ENCODE measurements at regions not wholly inside any gene's neighbourhood (a gene's known extent, or its start where the extent isn't known, plus 50 kb on each side); places are given as distances from the start of the nearest gene placed in this dataset.
A peak's percentile ranks its signal among the peaks of the same experiment; 100 is the strongest.

DNA sequence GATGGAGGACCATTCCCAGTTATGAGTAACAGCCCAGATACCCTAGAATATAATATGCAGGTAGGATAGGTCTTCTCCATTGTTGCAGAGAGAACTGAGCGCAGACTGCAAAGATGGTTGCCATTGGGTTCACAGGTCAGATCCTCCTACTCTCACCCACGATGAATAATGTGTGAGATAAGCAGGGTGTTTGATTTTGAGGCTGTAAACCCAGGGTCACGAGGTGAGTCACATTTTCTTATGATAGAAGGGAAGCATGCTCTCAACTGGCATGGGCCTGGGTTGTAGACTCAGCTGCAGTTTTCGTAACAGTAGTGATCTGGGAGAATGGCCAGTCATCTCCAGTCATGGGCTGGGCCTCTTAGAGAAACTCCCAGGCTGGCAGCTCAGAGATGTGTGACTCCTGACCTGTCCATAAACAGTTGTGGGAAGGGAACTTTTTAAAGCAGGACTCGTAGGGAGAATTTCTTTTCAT, 74.2 kb downstream of the CD164 start (continued):
- TF ChIP-seq, protein P1, sequence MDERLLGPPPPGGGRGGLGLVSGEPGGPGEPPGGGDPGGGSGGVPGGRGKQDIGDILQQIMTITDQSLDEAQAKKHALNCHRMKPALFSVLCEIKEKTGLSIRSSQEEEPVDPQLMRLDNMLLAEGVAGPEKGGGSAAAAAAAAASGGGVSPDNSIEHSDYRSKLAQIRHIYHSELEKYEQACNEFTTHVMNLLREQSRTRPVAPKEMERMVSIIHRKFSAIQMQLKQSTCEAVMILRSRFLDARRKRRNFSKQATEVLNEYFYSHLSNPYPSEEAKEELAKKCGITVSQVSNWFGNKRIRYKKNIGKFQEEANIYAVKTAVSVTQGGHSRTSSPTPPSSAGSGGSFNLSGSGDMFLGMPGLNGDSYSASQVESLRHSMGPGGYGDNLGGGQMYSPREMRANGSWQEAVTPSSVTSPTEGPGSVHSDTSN (CRISPR knock-in tag; IDR thresholded peaks at IDR 0.05; ENCODE audit: low read depth) = no peak
- TF ChIP-seq, protein P1 (tag; conservative IDR thresholded peaks at IDR 0.05; ENCODE audit: low read depth) = peak; percentile 69
- TF ChIP-seq NBN (IDR thresholded peaks at IDR 0.05; ENCODE audit: low read depth) (peak; percentile 42; the same call in 1 of the 2 replicates), RREB1 (CRISPR knock-in tag; IDR thresholded peaks at IDR 0.05) (peak; percentile 93; the same call in 1 of the 2 replicates), MITF (IDR thresholded peaks at IDR 0.05) (peak; percentile 95), ZNF232 (CRISPR knock-in tag; IDR thresholded peaks at IDR 0.05) (no peak), ATF1 (CRISPR knock-in tag; IDR thresholded peaks at IDR 0.05) (no peak), ATF1 (tag; IDR thresholded peaks at IDR 0.05) (peak; percentile 66), USF2 (CRISPR knock-in tag; IDR thresholded peaks at IDR 0.05) (peak; percentile 59), HNRNPLL (IDR thresholded peaks at IDR 0.05; ENCODE audit: low read depth, low read length, poor library complexity, severe bottlenecking) (no peak), SMAD3 (CRISPR knock-in tag; conservative IDR thresholded peaks at IDR 0.05) (peak; percentile 81)
- TF ChIP-seq, protein P2, sequence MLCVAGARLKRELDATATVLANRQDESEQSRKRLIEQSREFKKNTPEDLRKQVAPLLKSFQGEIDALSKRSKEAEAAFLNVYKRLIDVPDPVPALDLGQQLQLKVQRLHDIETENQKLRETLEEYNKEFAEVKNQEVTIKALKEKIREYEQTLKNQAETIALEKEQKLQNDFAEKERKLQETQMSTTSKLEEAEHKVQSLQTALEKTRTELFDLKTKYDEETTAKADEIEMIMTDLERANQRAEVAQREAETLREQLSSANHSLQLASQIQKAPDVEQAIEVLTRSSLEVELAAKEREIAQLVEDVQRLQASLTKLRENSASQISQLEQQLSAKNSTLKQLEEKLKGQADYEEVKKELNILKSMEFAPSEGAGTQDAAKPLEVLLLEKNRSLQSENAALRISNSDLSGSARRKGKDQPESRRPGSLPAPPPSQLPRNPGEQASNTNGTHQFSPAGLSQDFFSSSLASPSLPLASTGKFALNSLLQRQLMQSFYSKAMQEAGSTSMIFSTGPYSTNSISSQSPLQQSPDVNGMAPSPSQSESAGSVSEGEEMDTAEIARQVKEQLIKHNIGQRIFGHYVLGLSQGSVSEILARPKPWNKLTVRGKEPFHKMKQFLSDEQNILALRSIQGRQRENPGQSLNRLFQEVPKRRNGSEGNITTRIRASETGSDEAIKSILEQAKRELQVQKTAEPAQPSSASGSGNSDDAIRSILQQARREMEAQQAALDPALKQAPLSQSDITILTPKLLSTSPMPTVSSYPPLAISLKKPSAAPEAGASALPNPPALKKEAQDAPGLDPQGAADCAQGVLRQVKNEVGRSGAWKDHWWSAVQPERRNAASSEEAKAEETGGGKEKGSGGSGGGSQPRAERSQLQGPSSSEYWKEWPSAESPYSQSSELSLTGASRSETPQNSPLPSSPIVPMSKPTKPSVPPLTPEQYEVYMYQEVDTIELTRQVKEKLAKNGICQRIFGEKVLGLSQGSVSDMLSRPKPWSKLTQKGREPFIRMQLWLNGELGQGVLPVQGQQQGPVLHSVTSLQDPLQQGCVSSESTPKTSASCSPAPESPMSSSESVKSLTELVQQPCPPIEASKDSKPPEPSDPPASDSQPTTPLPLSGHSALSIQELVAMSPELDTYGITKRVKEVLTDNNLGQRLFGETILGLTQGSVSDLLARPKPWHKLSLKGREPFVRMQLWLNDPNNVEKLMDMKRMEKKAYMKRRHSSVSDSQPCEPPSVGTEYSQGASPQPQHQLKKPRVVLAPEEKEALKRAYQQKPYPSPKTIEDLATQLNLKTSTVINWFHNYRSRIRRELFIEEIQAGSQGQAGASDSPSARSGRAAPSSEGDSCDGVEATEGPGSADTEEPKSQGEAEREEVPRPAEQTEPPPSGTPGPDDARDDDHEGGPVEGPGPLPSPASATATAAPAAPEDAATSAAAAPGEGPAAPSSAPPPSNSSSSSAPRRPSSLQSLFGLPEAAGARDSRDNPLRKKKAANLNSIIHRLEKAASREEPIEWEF (CRISPR knock-in tag; IDR thresholded peaks at IDR 0.05) = peak; percentile 61; the same call in 1 of the 2 replicates

Measured in K562 (cell line).